ENCODE measurements at regions not wholly inside any gene's neighbourhood (a gene's known extent, or its start where the extent isn't known, plus 50 kb on each side); places are given as distances from the start of the nearest gene placed in this dataset.

DNA sequence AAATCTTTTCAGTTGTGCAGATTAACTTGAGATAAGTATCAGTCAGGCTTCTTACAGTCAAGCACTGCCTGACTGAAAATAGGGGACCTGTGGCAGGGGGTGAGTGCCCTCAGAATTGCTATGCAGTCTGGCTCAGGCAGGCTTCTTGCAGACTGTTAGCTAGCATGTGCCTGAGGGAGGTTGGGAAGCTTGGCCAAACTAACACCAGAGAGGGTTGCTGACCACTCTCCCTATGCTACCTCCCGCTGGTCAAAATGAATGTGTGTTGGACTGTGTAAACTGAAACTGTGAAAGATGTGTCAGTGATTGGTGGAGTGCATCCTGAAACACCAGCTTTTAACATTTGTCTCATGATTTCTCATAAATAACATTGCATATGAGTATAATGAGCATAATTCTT, 622.3 kb upstream of the IMPG1 start:
- Mint-ChIP-seq H3K36me3 (no peaks in the 10 kb centered on the region), H3K27me3 (ENCODE audit: low read depth in 2 of 2) (no peaks in the 10 kb centered on the region), H3K4me3 (no peak overlapping the region), H3K27ac (no peak overlapping the region), H3K4me1 (no peaks in the 10 kb centered on the region), H3K9me3 (peaks cover 5 to 9% of the 10 kb centered on the region in 2 donors)
- DNase-seq = no peak
- H3K27me3 ChIP-seq (ENCODE audit: control insufficient read depth, insufficient read depth, low read length) = no peaks in the 10 kb centered on the region
- TF ChIP-seq, protein P1, sequence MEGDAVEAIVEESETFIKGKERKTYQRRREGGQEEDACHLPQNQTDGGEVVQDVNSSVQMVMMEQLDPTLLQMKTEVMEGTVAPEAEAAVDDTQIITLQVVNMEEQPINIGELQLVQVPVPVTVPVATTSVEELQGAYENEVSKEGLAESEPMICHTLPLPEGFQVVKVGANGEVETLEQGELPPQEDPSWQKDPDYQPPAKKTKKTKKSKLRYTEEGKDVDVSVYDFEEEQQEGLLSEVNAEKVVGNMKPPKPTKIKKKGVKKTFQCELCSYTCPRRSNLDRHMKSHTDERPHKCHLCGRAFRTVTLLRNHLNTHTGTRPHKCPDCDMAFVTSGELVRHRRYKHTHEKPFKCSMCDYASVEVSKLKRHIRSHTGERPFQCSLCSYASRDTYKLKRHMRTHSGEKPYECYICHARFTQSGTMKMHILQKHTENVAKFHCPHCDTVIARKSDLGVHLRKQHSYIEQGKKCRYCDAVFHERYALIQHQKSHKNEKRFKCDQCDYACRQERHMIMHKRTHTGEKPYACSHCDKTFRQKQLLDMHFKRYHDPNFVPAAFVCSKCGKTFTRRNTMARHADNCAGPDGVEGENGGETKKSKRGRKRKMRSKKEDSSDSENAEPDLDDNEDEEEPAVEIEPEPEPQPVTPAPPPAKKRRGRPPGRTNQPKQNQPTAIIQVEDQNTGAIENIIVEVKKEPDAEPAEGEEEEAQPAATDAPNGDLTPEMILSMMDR (IDR thresholded peaks at IDR 0.05) = no peak
- no peak overlapping the region for H3K4me3 ChIP-seq (ENCODE audit: low read length)
- WGBS (ENCODE audit: insufficient coverage) = no CpG with 5 or more reads among the region's 1 CpG
- no peak for ATAC-seq
- intact Hi-C loops (cut with micrococcal nuclease) = no loop called here
- H3K36me3 ChIP-seq (ENCODE audit: control insufficient read depth, insufficient read depth, low read length) = no peaks in the 10 kb centered on the region
- H3K4me1 ChIP-seq (ENCODE audit: control insufficient read depth, insufficient read depth, low read length) = no peaks in the 10 kb centered on the region
- no peak overlapping the region for H3K27ac ChIP-seq (ENCODE audit: low read length)
- no peaks in the 10 kb centered on the region for H3K9me3 ChIP-seq (ENCODE audit: control insufficient read depth, insufficient read depth, low read length)

GRCh38 chr6:76684875-76685274, 612.4 kb upstream of the IMPG1 start:
- Histone ChIP-seq H3K9me3 (ENCODE audit: control insufficient read depth, insufficient read depth, low read length) (peaks cover 4% of the 10 kb centered on the region), H3K27me3 (ENCODE audit: control insufficient read depth, insufficient read depth, low read length) (no peaks in the 10 kb centered on the region), H3K4me3 (ENCODE audit: low read length) (no peak overlapping the region), H3K27ac (ENCODE audit: low read length) (no peak overlapping the region), H3K4me1 (ENCODE audit: control insufficient read depth, insufficient read depth, low read length) (no peaks in the 10 kb centered on the region), H3K36me3 (ENCODE audit: control insufficient read depth, insufficient read depth, low read length) (no peaks in the 10 kb centered on the region)
- H3K27ac Mint-ChIP-seq = no peak overlapping the region
- ATAC-seq (no peak), DNase-seq (no peak)
- TF ChIP-seq, protein P1 (IDR thresholded peaks at IDR 0.05) = no peak
- no peaks in the 10 kb centered on the region for H3K4me1 Mint-ChIP-seq
- no peaks in the 10 kb centered on the region for H3K27me3 Mint-ChIP-seq (ENCODE audit: low read depth in 2 of 2)
- WGBS (ENCODE audit: insufficient coverage) = 93% methylated on average over 3 of the region's 5 CpGs
- H3K9me3 Mint-ChIP-seq = peaks cover 28 to 34% of the 10 kb centered on the region in 2 donors
- H3K4me3 Mint-ChIP-seq = no peak overlapping the region
- peaks cover 7% of the 10 kb centered on the region for H3K36me3 Mint-ChIP-seq
- intact Hi-C loops (cut with micrococcal nuclease) = no loop called here

DNA sequence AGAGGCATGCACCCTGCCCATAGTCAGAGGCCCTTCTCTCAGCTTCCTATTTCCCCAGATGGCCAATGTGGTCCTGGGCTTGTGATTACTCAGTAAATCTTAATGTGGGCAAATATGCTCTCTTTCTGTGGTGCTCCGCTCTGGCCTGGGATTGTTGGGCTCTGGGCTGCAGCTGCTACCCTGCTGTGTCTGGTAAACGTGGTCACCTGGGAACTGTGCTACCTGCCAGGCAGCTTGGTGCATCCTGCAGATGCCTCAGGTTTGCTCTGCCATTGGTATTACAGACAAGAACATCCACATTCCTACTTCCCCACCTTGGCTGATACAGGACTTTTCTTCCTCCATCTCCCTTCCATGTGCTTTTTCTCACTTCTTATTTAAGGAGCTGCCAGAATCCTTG, 611.5 kb upstream of the IMPG1 start:
- DNase-seq = no peak
- 78% methylated on average over 2 of the region's 2 CpGs for WGBS (ENCODE audit: insufficient coverage)
- H3K4me3 ChIP-seq (ENCODE audit: low read length) = no peak overlapping the region
- TF ChIP-seq, protein P1 (IDR thresholded peaks at IDR 0.05) = no peak
- no peaks in the 10 kb centered on the region for H3K27me3 Mint-ChIP-seq (ENCODE audit: low read depth in 2 of 2)
- H3K4me1 Mint-ChIP-seq = no peaks in the 10 kb centered on the region
- H3K9me3 Mint-ChIP-seq = peaks cover 26 to 31% of the 10 kb centered on the region in 2 donors
- H3K27me3 ChIP-seq (ENCODE audit: control insufficient read depth, insufficient read depth, low read length) = no peaks in the 10 kb centered on the region
- H3K27ac Mint-ChIP-seq = no peak overlapping the region
- no peaks in the 10 kb centered on the region for H3K4me1 ChIP-seq (ENCODE audit: control insufficient read depth, insufficient read depth, low read length)
- no peaks in the 10 kb centered on the region for H3K36me3 ChIP-seq (ENCODE audit: control insufficient read depth, insufficient read depth, low read length)
- peaks cover 7% of the 10 kb centered on the region for H3K36me3 Mint-ChIP-seq
- peaks cover 4% of the 10 kb centered on the region for H3K9me3 ChIP-seq (ENCODE audit: control insufficient read depth, insufficient read depth, low read length)
- H3K27ac ChIP-seq (ENCODE audit: low read length) = no peak overlapping the region
- no peak for ATAC-seq
- no peak overlapping the region for H3K4me3 Mint-ChIP-seq
- intact Hi-C loops (cut with micrococcal nuclease) = no loop called here

DNA sequence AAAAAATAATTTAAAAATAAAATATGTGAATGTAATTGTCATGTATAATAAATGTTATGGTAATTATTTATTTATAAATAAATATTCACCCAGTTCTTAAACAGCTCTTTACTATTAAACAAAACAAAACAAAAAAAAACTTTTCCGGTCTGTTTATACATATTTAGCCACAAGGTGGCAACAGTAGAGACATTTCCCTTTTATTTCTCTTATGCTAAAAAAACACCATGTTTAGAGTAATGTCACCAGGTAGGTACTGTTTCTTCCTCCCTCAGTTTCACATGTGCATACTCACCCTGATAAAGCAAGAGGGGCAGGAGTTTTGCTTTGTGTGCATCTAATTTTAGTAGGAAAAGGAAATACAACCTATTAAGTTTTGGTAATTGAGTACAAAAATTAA, 610.4 kb upstream of the IMPG1 start:
- intact Hi-C loops (cut with micrococcal nuclease) = no loop called here
- H3K27ac Mint-ChIP-seq = no peak overlapping the region
- Histone ChIP-seq H3K4me3 (ENCODE audit: low read length) (no peak overlapping the region), H3K9me3 (ENCODE audit: control insufficient read depth, insufficient read depth, low read length) (no peaks in the 10 kb centered on the region), H3K4me1 (ENCODE audit: control insufficient read depth, insufficient read depth, low read length) (no peaks in the 10 kb centered on the region), H3K27me3 (ENCODE audit: control insufficient read depth, insufficient read depth, low read length) (no peaks in the 10 kb centered on the region), H3K27ac (ENCODE audit: low read length) (no peak overlapping the region), H3K36me3 (ENCODE audit: control insufficient read depth, insufficient read depth, low read length) (no peaks in the 10 kb centered on the region)
- TF ChIP-seq, protein P1 (IDR thresholded peaks at IDR 0.05) = no peak
- H3K9me3 Mint-ChIP-seq = peaks cover 21 to 28% of the 10 kb centered on the region in 2 donors
- DNase-seq = no peak
- 13% methylated on average over 1 of the region's 1 CpG for WGBS (ENCODE audit: insufficient coverage)
- H3K4me3 Mint-ChIP-seq = no peak overlapping the region
- H3K4me1 Mint-ChIP-seq = no peaks in the 10 kb centered on the region
- H3K27me3 Mint-ChIP-seq (ENCODE audit: low read depth in 2 of 2) = no peaks in the 10 kb centered on the region
- H3K36me3 Mint-ChIP-seq = peaks cover 7% of the 10 kb centered on the region
- no peak for ATAC-seq

All from natural killer cell (primary cell).